ENCODE measurements at regions not wholly inside any gene's neighbourhood (a gene's known extent, or its start where the extent isn't known, plus 50 kb on each side); places are given as distances from the start of the nearest gene placed in this dataset.

- no peak for DNase-seq (ENCODE audit: low read depth, low spot score)
- no peaks in the 10 kb centered on the region for H3K36me3 ChIP-seq (ENCODE audit: control insufficient read depth, insufficient read depth, low read length)
- in situ Hi-C loops (cut with HindIII; ENCODE audit: low pct_unique_long_range_greater_than_20kb, low sequenced_read_pairs) = no loop called here
- no peaks in the 10 kb centered on the region for H3K9me3 ChIP-seq (ENCODE audit: control insufficient read depth, insufficient read depth, low read depth, low read length)
- H3K4me3 ChIP-seq (ENCODE audit: low read depth in 2 of 2, low read length in 2 of 2) = no peak overlapping the region
- H3K27ac ChIP-seq (ENCODE audit: low read length) = no peak overlapping the region
- no TSS peak for BruUV-seq (replicated peaks)
- CTCF ChIA-PET = no interaction called here
- ATAC-seq = no peak
- POLR2A ChIA-PET = no interaction called here
- no peak for TF ChIP-seq TCF7L2 (IDR thresholded peaks at IDR 0.05; ENCODE audit: low read depth, low read length)
- no peak for TF ChIP-seq CTCF (IDR thresholded peaks at IDR 0.05)
- TF ChIP-seq REST (IDR thresholded peaks at IDR 0.05; ENCODE audit: insufficient read depth in 1 of 2, low read depth in 2 of 2, low read length in 1 of 2) = no peak
- no peak for TF ChIP-seq SIN3A (IDR thresholded peaks at IDR 0.05; ENCODE audit: borderline replicate concordance, insufficient read depth, low read depth, low read length)
- TF ChIP-seq POLR2AphosphoS5 (IDR thresholded peaks at IDR 0.05; ENCODE audit: low read depth, low read length) = no peak
- H3K27me3 ChIP-seq (ENCODE audit: control insufficient read depth, insufficient read depth, low read length) = no peaks in the 10 kb centered on the region
- no peaks in the 10 kb centered on the region for H3K4me1 ChIP-seq (ENCODE audit: control insufficient read depth, insufficient read depth, low read length)
- intact Hi-C loops (cut with micrococcal nuclease; ENCODE audit: unreplicated experiment) = no loop called here
Measured at GRCh38 chr15:39332846-39333245, 248.0 kb upstream of the THBS1 start.

GRCh38 chr15:39333393-39333792 is 247.5 kb upstream of the THBS1 start:
- in situ Hi-C loops (cut with HindIII; ENCODE audit: low pct_unique_long_range_greater_than_20kb, low sequenced_read_pairs) (no loop called here), intact Hi-C loops (cut with micrococcal nuclease; ENCODE audit: unreplicated experiment) (no loop called here)
- no peaks in the 10 kb centered on the region for H3K27me3 ChIP-seq (ENCODE audit: control insufficient read depth, insufficient read depth, low read length)
- no peaks in the 10 kb centered on the region for H3K36me3 ChIP-seq (ENCODE audit: control insufficient read depth, insufficient read depth, low read length)
- ATAC-seq = no peak
- no peaks in the 10 kb centered on the region for H3K9me3 ChIP-seq (ENCODE audit: control insufficient read depth, insufficient read depth, low read depth, low read length)
- no TSS peak for BruUV-seq (replicated peaks)
- no peak overlapping the region for H3K4me3 ChIP-seq (ENCODE audit: low read depth in 2 of 2, low read length in 2 of 2)
- no peak for DNase-seq (ENCODE audit: low read depth, low spot score)
- no peaks in the 10 kb centered on the region for H3K4me1 ChIP-seq (ENCODE audit: control insufficient read depth, insufficient read depth, low read length)
- ChIA-PET CTCF (no interaction called here), POLR2A (no interaction called here)
- H3K27ac ChIP-seq (ENCODE audit: low read length) = no peak overlapping the region
- TF ChIP-seq SIN3A (IDR thresholded peaks at IDR 0.05; ENCODE audit: borderline replicate concordance, insufficient read depth, low read depth, low read length) (no peak), TCF7L2 (IDR thresholded peaks at IDR 0.05; ENCODE audit: low read depth, low read length) (no peak), REST (IDR thresholded peaks at IDR 0.05; ENCODE audit: insufficient read depth in 1 of 2, low read depth in 2 of 2, low read length in 1 of 2) (no peak), CTCF (IDR thresholded peaks at IDR 0.05) (no peak), POLR2AphosphoS5 (IDR thresholded peaks at IDR 0.05; ENCODE audit: low read depth, low read length) (no peak)

Measured in Panc1 (cell line).